Psoas muscle (tissue), 7 donors: ENCODE measurements at regions not wholly inside any gene's neighbourhood (a gene's known extent, or its start where the extent isn't known, plus 50 kb on each side); places are given as distances from the start of the nearest gene placed in this dataset.

ENCODE experiments used
- ATAC-seq, 4 donors: fragments of 200-7000 bp; cut with Tn5 transposase; one replicate each; pipeline ENCODE4 v1.9.1; 2020; ENCODE audit warnings: moderate library complexity in 3 of 4, mild to moderate bottlenecking in 2 of 4
- DNase-seq, 2 donors: peaks; one replicate each; pipeline ENCODE4 v3.0.0-alpha.2; 2020
- H3K27ac ChIP-seq: fragments of 200-600 bp; one replicate; pipeline ENCODE4 v1.8.0; 2022
- H3K27me3 ChIP-seq, 3 donors: fragments of 200-600 bp in 1 of 3; one replicate each; pipeline versions ENCODE4 v1.6.1 to v1.8.0; 2013 to 2022; ENCODE audit warnings: low read length in 2 of 3, mild to moderate bottlenecking in 2 of 3, moderate library complexity in 1 of 3; ENCODE audit not compliant: insufficient read depth in 3 of 3
- H3K36me3 ChIP-seq, 2 donors: fragments of 200-600 bp in 1 of 2; one replicate each; pipeline versions ENCODE4 v1.6.1 to v1.8.0; 2013 to 2022; ENCODE audit warnings: low read depth in 1 of 2, mild to moderate bottlenecking in 1 of 2, moderate library complexity in 1 of 2; ENCODE audit not compliant: insufficient read depth in 1 of 2
- H3K4me1 ChIP-seq: fragments of 200-600 bp; one replicate; pipeline ENCODE4 v1.8.0; 2022
- H3K4me3 ChIP-seq: fragments of 200-600 bp; one replicate; pipeline ENCODE4 v1.8.0; 2022; ENCODE audit warnings: mild to moderate bottlenecking
- H3K9me3 ChIP-seq: fragments of 200-600 bp; one replicate; pipeline ENCODE4 v1.8.0; 2022
- CTCF ChIP-seq: fragments of 200-600 bp; IDR thresholded peaks from one replicate; pipeline ENCODE4 v1.8.0; 2022; ENCODE audit warnings: antibody characterized with exemption
- WGBS, 3 donors: extraction: QIAGEN DNeasy Blood & Tissue Kit; methylation state at CpG; one replicate each; pipeline versions ENCODE4 v1.1.6 to v1.1.7; 2013; 5-methylcytosine and 5-hydroxymethylcytosine counted together
- intact Hi-C, 2 donors: fragments of 100-400 bp; cut with DNase I; formaldehyde crosslinking; loops; one replicate each; pipeline versions ENCODE4 v1.11.0 to v1.14.2; 2022
- donor health status: healthy with polysubstance abuse.
- donor health status: DM: no; HTN: no; CAD: no; lungs with moderate emphysema.
- donor health status: Bipolar disorder and iron deficiency.
- donor health status: healthy.
- donor health status: DM: yes; HTN: yes; CAD: no.
- donor health status: DM: no; HTN: no; CAD: no.
- donor health status: DM: yes; HTN: yes; CAD: no.

- WGBS, 3 donors, result 24 to 26% (median 25%) methylated on average over 29 of the region's 29 CpGs
- peaks cover 0 to 56% (median 4%) of the 10 kb centered on the region in 3 donors for H3K27me3 ChIP-seq
- no peak for TF ChIP-seq CTCF
- H3K4me1 ChIP-seq, result no peaks in the 10 kb centered on the region
- no peak for DNase-seq
- peak in 3 of 4 donors; percentile 24 to 73 (median 40) for ATAC-seq
- intact Hi-C loops, result no loop called here
- H3K36me3 ChIP-seq, result no peaks in the 10 kb centered on the region
- H3K9me3 ChIP-seq, result no peaks in the 10 kb centered on the region
- H3K27ac ChIP-seq, result no peak overlapping the region
- no peak overlapping the region for H3K4me3 ChIP-seq
Observed at GRCh38 chr1:3954170-3955169, 54.4 kb upstream of the C1orf174 start.

- Histone ChIP-seq H3K27me3 (peaks cover 0 to 50% (median 4%) of the 10 kb centered on the region in 3 donors), H3K9me3 (no peaks in the 10 kb centered on the region), H3K4me1 (no peaks in the 10 kb centered on the region), H3K4me3 (no peak overlapping the region), H3K36me3 (no peaks in the 10 kb centered on the region), H3K27ac (no peak overlapping the region)
- 32 to 45% (median 35%) methylated on average over 18 of the region's 18 CpGs for WGBS, 3 donors
- intact Hi-C loops, result no loop called here
- ATAC-seq (no peak), DNase-seq (no peak)
- TF ChIP-seq CTCF, result no peak
Observed at GRCh38 chr1:3955196-3955772, 55.2 kb upstream of the C1orf174 start.

- no peak overlapping the region for H3K27ac ChIP-seq
- H3K36me3 ChIP-seq, result no peaks in the 10 kb centered on the region
- no peak overlapping the region for H3K4me3 ChIP-seq
- 70 to 74% (median 74%) methylated on average over 14 of the region's 14 CpGs for WGBS, 3 donors
- H3K27me3 ChIP-seq, result peaks cover 0 to 42% (median 4%) of the 10 kb centered on the region in 3 donors
- H3K4me1 ChIP-seq, result no peaks in the 10 kb centered on the region
- H3K9me3 ChIP-seq, result no peaks in the 10 kb centered on the region
- intact Hi-C loops, result no loop called here
- DNase-seq (no peak), ATAC-seq (no peak)
- no peak for TF ChIP-seq CTCF
Observed at GRCh38 chr1:3956527-3957170, 56.6 kb upstream of the C1orf174 start.

GRCh38 chr1:3959361-3959760, 59.3 kb upstream of the C1orf174 start:
- Histone ChIP-seq H3K36me3 (no peaks in the 10 kb centered on the region), H3K27ac (no peak overlapping the region), H3K4me1 (no peaks in the 10 kb centered on the region), H3K27me3 (peaks cover 0 to 17% (median 0%) of the 10 kb centered on the region in 3 donors), H3K9me3 (no peaks in the 10 kb centered on the region), H3K4me3 (no peak overlapping the region)
- DNase-seq (no peak), ATAC-seq (no peak)
- 69 to 74% (median 72%) methylated on average over 12 of the region's 12 CpGs for WGBS, 3 donors
- intact Hi-C loops, result no loop called here
- no peak for TF ChIP-seq CTCF
